ENCODE measurements at regions not wholly inside any gene's neighbourhood (a gene's known extent, or its start where the extent isn't known, plus 50 kb on each side); places are given as distances from the start of the nearest gene placed in this dataset.
"Not testable (repeated sequence)": the region's sequence is repeated elsewhere in the genome, so short reads cannot be mapped to it uniquely, and the experiment has no call there.

DNA sequence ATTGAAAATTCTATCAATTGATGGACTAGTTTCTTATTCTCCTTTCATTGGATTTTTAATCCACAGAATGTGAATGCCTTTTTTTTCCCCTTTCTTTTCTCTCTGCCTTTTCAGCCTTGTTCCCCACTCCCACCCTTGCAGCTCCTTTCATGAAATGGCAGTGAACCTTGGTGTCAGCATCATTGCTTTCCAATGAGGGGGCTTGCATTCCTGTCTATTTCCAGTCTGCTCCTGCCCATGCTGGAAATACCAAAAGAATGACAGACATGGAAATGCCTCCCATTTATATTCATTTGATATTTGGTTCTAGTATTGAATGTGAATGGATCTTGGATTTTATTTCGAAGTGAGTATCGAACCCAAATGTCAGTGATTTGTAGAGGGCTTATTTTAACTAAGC, 162.7 kb upstream of the SGCD start:
- no peak for DNase-seq

DNA sequence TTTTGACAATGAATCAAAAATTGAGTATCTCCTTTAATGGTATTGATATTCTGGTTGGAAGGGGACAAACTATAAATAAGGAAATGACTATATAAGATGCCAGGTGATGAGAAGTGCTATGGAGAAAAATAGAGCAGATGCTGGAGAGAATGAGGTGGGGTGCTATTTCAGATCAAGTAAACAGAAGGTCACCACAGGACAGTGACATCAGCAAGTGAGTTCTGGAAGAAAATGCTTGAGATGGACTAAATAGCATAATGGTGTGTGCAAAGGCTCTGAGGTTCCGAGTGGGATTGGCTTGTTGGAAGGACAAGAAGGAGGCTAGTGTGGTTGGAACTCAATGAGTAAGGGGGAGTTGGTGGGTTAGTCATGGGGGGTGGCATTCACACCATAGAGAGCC, 157.5 kb upstream of the SGCD start:
- DNase-seq: no peak

DNA sequence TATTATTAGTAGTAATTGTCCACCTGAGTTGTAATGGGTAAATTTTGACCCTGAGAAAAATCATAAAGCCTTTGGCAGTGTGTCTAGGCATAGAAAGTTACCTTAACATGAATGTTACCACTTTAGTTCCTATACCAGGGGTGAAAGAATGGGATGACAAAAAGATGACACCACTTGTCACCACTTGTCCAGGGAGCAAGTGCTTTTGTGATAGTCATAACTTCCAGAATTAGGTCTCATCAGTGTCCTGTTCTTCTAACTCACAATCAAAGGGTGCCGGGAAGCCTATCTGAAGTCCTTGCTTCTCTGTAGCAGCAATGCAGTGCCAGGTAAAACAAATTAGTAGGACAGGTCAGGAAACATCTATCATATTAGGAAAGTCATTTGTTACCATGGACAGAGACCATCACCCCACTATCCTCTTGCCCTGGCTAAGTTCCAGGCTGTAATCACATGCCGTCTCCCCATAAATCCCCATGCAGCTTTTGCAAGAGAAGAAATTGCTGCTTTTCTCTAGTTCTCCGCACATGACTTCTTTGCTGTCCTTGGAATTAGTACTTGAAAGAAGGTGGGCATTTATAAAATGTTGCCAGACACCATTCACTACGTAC, 156.5 kb upstream of the SGCD start:
- no peak for DNase-seq

DNA sequence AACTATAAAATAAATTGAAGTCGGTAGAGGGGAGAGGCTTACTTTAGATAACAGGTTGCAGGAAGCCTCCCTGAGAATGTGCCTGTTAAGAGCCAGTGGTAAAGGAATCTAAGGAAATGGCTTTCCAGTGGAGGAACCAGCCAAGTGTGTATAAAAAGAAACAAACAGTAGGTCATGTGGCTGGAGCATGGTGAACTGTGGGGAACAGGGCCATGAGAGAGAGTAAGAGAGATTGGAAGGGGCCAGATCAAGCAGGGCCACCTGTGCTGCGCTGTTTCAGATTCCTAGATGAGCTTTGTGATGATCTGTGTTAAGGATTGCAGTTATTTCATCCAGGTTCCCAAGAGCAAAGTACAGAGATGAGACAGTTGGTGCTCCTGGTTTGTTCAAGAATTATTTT, 152.7 kb upstream of the SGCD start:
- no peak for DNase-seq

DNA sequence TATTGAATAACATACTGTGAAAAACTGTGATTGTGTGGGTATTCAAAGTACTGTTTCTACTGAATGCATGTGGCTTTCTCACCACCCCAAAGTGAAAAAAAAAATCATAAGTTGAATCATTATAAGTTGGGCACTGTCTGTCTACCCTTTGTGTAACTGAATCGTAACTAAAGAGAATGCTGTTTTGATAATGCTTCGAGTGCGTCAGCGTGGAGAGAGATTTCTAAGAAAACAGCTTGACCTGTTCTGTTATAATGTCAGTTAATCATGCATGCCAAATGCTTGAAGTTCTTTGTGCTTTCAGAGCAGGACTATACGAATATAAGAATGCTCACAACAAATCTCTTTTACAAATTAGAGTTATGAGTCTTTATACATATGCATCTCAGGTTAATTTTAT, 148.8 kb upstream of the SGCD start:
- no peak for DNase-seq

DNA sequence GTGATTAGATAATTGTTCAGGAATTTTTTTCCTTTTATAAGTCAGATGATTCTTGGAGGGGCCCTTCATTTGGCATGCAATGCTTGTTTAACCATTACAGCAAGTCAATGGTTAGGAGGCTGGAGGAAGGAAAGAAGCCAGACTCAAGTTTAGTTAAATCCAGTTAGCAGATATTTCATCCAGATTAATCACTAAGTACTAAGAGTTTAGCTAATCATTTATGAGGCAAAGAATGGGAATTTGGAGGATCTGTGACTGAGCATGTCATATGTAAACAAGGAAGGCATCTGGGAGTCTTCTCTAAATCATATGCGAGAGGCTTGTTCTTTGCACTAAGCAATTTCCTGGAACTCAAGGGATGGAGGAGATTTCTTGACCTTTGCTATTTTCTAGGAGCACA, 145.3 kb upstream of the SGCD start:
- no peak for DNase-seq

DNA sequence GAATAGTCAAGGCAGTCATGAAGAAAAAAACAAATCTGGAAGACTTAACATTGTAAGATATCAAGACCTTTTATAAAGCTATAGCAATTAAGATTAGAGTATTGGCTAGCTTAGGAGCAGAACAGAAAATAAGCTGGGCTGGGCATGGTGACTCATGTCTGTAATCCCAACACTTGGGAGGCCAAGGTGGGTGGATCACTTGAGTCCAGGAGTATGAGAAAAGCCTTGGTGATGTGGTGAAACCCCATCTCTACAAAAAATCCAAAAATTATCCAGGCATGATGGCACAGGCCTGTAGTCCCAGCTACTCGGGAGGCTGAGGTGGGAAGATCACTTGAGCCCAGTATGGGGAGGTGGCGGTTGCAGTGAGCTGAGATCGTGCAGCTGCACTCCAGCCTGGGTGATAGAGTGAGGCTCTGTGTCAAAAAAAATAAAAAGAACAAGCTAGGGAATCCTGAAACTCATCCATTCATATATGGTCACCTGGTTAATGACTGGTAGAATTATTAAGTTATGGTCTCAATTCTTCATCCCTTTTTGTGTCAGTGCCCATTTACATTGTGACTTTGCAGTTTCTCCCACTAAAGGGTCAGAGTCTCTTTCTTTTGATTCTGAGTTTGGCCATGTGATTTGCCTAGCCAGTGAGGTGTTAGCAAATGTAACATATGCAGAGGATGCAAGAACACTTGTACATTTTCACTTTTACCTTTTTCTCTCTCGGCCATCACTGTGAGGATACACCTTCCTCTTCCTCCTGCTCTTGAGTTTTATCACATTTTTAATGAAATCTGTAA, 144.6 kb upstream of the SGCD start:
- DNase-seq: no peak

DNA sequence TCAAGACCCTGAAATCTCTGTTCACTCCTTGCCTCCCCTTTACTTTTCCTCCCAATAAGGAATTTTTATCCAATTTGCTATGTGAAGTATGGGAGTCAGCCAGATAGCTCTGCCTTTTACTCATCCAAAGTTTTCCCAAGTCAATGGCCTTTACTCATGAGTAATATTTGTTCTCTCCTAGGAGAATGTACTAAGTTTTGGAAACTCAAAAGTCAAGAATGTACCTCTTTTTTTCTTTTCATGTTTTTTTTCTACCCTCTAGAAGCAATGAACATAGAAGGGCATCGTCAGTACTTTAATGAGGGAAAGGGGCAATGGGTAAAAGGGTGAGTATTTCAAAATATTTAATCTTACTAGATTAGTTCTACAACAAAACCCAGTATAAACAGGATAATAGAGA, 140.2 kb upstream of the SGCD start:
- DNase-seq: no peak

DNA sequence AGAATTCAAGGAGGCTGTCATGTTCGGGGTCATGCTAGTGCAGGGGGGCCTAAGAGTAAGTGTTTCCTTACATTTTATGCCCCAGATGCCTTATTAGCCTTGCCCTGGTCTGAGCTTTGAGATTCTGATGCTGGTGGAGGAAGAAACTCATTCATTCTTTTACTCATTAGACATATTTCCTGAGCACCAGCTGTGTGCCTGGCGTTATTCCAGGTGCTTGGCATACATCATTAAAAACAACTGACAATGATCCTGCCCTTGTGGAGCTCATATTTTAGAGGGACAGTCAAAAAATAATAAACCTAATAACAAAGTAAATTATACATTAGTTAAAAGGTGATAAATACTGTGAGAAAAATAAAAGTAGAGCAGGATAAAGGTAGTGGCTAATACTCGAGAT, 138.9 kb upstream of the SGCD start:
- peak; percentile 45 to 70 for DNase-seq

DNA sequence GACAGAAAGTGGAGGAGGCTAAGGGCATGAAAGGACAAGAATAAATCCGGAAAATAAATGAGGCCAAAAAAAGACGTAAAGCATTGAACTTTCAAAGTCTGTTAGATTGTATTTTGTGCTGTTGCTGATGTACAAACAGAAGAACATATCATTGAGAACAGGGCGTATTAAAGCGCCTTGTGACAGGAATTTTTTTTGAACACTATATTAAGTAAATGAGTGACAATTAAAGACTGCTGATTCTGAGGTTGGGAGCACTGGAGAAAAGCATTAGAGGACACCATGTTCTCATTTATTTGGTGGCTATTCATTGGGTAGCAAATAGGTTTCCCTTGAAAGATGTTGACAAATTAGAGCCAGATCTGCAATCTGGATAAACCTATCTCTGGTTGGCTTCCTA, 137.3 kb upstream of the SGCD start:
- DNase-seq: no peak

DNA sequence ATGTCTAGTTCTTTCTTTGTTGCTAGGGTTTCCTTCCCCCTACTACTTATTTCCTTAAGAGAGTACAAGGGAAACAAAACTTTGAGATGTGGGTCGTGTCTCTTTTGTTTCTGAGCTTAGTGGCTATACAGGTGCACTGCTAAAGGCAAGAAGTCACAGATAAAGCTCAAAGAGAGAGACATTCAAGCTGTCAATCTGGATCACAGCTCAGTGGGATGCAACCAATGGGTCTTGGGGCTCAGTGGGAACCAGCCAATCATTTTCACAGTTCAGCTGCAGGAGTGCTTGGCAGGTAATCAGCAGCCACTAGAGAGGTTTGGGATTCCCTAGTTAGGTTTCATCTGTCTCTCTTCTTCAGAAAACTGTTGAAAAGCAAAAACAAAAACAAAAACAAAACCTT, 135.4 kb upstream of the SGCD start:
- no peak for DNase-seq

DNA sequence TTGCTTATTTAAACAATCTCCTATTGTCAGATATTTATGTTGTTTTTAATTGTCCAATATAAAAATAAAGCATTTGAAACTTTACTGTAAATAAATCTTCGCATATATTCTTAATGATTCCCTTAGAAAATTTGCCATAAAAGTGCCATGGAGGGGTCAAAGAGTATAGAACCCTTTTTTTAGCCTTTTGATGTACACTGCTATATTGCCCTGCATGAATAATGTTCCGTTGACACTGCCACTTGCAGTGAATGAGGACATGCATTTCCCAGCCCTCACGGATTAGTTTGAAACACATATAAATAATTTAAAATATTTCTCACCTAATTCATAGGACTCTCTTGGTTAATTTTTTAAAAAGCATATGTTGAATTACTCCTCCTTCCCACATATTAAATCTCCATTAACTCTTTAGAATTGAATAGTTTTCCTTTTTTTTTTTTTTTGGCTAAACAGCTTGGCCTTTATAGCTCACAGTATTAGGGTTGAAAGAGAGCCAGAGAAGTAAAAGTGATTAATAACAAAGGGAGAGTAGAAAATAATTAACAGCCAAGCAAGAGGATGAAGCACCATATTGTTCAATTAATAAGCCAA, 129.8 kb upstream of the SGCD start:
- peak in 1 of 2 experiments; percentile 16 for DNase-seq

DNA sequence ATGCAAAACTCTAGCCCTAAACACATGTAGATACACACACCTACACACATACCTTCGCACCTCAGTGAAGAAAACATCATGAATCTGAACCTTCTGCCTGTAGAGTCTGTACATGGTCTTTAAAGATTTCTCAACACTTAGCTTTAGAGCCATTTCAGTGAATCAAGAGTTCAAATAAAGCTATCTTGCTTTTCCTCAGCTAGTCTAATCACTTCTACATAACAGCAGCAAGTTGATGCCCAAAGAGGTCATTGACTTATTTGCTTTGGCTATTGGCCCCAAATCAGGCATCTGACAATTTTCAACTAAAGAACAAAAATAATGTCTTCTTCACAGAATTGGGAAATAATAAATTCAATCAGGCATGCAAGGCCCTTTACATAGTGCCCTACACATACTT, 127.9 kb upstream of the SGCD start:
- DNase-seq: no peak

DNA sequence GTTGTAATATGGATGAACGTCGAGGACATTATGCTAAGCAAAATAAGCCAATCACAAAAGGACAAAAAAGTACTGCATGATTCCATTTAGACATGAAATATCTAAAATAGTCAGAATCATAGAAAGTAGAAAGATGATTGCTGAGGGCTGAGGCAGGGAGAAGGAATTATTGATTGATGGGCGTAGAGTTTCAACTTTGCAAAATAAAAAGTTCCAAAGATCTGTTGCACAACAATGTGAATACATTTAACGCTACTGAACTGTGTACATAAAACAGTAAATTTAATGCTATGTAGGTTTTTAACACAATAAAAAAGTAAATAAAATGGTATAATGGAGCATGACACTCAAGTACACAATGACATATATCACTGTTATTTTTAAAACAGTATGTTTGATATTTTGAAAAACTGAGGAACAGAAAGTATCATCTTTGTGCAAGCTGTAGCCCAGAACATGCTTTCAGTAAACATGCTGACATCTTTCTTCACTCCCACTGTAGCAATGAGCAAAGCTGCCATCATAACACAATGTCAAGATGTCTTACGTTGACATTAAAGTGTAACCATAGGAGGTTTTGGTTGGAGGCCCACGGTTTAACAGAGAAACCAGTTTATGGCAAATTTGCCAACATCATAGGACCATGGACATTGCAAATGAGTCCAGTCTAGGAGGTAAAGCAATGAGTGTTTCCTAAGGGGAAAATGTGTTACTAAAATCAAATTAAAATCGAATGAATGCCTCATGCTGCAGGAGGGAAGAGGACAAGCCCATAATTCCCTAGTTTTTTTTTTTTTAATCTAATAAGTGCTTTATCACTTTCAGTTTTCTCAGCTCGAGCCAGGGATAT, 125.8 kb upstream of the SGCD start:
- DNase-seq: no peak

DNA sequence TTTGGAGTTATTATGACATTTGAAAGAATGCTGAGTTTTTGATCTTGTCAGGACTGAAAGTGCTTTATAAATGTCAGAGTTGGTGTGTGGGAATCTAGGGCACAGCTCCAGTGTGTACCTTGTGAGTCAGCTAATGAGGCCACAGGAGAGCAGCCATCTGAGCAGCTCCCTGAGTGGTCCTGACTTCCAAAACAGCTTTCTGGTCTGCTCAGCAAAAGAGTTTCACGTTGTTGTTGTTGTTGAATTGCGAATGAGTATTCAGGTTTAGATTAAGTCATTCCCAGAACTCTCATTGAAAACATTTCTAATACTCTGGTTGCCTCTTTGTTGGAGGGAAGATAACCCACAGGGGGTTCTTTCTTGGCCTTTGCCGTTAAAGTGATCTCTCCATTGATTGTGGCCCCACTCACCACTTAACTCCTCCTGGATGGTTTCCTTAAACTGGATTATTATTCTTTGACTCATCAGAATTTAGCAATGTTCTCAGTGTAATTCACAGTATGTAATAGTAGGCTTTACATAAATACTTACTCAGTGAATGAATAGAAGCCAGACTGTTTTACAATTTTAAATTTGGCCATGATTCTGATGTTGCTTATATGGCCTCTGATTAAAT, 125.1 kb upstream of the SGCD start:
- peak in 1 of 2 experiments; percentile 34 for DNase-seq

DNA sequence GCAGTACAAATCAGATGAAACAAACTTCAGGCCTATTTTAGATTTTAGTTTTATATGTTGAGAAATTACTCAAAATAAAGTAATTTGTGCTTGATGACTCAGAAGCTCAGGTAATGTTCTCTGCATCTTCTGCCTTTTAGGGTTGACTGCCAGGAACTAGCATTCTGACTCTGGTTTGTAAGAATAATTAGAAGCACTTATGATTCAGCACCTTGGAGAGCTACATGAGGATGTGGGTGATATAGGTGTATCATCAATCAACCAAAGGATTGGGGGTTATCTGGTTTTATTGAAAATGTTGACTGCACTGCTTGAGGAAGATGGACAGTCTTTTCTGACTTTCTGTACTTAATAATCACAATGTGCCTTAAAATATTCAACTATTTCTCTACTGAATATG, 118.7 kb upstream of the SGCD start:
- DNase-seq: no peak

DNA sequence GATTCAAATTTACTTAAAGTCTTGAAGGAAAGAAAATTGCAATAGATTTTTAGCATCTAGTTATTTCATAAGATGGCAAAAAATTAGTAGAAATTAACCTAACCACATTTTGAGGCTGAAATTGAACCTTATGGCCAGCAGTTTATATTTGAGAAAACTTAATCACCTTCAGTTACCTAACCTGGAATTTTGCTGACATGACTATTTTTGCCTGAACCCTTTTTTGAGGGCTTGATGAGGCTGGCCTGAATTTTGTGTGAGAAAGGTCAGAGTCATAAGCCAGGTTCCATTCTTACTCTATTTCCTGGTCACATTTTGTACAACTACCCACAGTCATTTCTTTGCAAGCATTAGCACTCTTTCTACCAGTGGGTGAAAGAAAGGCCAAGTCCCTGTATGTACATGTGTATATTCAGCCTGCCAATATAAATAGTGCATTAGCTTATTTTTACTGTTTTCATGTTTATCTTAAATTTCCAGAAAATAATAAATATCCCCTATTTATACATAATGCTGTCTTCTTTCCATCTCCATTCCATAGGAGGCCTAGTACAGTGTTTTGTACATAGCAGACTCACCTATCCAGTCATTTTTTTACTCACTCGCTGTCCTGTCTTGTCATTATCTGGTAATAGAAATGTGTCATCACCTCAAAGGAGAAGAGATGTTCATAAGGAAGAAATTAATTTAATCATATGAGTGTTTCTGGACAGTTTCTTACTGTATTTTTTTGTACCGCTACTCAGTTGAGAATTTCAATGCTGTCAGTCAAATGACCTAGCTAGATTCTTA, 108.4 kb upstream of the SGCD start:
- no peak for DNase-seq

DNA sequence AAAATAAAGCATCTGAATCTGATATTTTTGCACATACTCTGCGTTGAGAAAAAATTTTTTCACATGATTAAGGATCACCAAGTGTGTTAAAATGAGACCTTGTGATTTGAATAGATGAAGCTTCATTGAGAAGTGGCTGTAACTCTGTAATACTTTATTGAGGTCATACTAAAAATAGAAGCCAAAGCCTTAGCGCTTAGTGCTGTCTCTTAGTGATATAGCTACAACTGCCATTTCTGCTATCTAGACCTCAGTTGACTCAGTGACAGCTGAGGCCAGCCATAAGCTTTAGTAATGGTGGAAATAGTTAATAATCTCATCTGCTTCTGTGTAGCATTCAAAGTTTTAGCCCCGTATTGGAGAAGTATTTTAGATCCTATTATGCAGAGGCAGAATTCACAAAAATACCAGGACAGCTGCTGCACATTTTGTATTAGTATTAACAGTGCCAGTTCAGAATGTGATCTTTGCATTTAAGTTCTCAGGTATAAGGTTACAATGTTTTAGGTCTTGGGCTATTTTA, 107.4 kb upstream of the SGCD start:
- no peak for DNase-seq

DNA sequence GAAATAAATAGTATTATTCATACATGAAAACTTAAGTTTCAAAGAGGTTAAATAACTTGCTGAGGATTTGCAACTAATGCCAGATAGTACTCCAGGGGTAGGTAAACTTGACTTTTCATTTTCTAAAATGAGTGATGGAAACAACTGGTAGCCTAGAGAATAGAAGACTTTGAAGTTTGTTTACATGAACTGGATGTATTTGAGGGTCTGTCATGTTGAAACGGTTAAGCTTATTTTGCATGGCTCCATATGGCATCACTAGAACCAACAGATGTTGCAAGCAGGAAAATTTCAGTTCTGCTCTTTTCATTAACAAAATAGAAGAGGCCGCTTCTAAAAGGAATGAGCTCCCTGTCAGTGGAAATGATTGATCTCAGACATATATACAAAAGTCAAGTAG, 105.1 kb upstream of the SGCD start:
- DNase-seq: peak in 1 of 2 experiments; percentile 58

DNA sequence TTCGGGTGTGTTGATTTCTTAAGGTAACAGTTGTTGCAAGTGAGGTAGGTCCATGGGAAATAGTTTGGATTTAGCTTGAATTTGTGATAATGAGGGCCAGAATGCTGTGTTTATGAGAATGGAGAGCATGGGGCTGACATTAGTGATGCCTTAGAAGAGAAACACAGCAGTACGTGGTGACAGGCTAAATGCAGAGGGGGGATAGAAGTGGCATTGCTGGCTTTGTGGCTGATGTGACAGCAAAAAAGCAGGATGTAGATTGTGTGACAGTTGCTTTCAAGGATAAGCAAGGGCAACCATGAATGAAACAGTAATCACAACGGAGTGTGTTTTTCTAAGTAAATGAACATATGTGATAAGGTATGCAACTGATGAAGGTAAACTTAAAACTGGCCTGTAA, 103.4 kb upstream of the SGCD start:
- DNase-seq: no peak

DNA sequence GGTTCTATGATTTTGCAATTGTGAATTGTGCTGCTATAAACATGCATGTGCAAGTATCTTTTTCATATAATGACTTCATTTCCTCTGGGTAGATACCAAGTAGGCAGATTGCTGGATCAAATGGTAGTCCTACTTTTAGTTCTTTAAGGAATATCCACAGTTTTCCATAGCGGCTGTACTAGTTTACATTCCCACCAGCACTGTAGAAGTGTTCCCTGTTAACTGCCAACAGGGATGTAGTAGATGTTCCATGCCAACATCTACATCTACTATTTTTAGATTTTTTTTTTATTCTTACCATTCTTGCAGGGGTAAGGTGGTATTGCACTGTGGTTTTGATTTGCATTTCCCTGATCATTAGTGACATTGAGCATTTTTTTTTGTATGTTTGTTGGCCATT, 100.5 kb upstream of the SGCD start:
- DNase-seq: not testable (repeated sequence)

DNA sequence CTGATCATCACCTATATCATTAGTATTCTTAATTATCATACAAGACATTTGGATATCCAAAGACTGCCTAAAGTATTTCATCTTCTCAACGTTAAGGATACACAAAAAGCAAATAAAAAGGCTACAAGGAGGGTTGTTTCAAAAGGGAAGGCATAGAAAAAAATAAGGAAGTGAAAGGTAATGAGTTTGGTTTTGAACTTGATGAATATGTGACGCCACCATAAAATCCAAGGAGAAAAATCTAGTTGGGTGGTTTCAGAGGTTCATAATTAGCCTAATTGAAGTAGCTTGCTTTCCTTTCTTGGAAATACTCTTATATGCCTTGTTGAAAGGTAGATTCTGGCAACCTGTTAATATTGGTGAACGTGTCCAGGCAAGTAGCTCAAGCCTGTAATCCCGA, 96.1 kb upstream of the SGCD start:
- no peak for DNase-seq
